HepG2 (cell line): ENCODE measurements at regions not wholly inside any gene's neighbourhood (a gene's known extent, or its start where the extent isn't known, plus 50 kb on each side); places are given as distances from the start of the nearest gene placed in this dataset.

Experiments used
- CBX1 ChIP-seq: IDR thresholded peaks from one replicate; pipeline ENCODE4 v1.6.1; 2016; ENCODE audit warnings: antibody characterized with exemption, low read depth
- NR2F1 ChIP-seq, 2 experiments: fragments of 450-650 bp in 1 of 2; formaldehyde crosslinking in 1 of 2; IDR thresholded peaks; 2 replicates each; pipeline versions ENCODE4 v1.5.0 to v1.6.1; 2016 to 2020; ENCODE audit warnings: mild to moderate bottlenecking in 1 of 2, missing compliant biosample characterization in 1 of 2, missing genetic modification reagents in 1 of 2, moderate library complexity in 1 of 2
- POLR2A ChIP-seq, 2 experiments: IDR thresholded peaks; 2 replicates each; pipeline ENCODE4 v1.6.1; 2011; ENCODE audit warnings: low read depth in 2 of 2, low read length in 2 of 2, mild to moderate bottlenecking in 1 of 2, moderate library complexity in 1 of 2; ENCODE audit not compliant: insufficient read depth in 1 of 2
- RCOR2 ChIP-seq: IDR thresholded peaks from 2 replicates; pipeline ENCODE4 v1.6.1; 2016; ENCODE audit warnings: missing biosample characterization, missing genetic modification reagents
- RFX5 ChIP-seq: IDR thresholded peaks from 2 replicates; pipeline ENCODE4 v1.6.1; 2011; ENCODE audit warnings: low read depth, low read length, improper control_type of control experiment
- ZBTB37 ChIP-seq: sonication (generic); formaldehyde crosslinking; IDR thresholded peaks from 2 replicates; pipeline ENCODE4 v1.4.0; 2020; ENCODE audit warnings: mild to moderate bottlenecking, missing genetic modification reagents
- ZNF101 ChIP-seq: sonication (generic); formaldehyde crosslinking; IDR thresholded peaks from 2 replicates; pipeline ENCODE4 v1.4.0; 2020; ENCODE audit warnings: mild to moderate bottlenecking, low read depth, missing genetic modification reagents, borderline replicate concordance
- ZNF276 ChIP-seq: sonication (generic); formaldehyde crosslinking; IDR thresholded peaks from 2 replicates; pipeline ENCODE4 v1.4.0; 2020; ENCODE audit warnings: mild to moderate bottlenecking, low read depth, missing genetic modification reagents
- ZNF30 ChIP-seq: sonication (generic); formaldehyde crosslinking; IDR thresholded peaks from 2 replicates; pipeline ENCODE4 v1.5.0; 2020; ENCODE audit warnings: mild to moderate bottlenecking, missing genetic modification reagents
- ZNF674 ChIP-seq: sonication (generic); formaldehyde crosslinking; IDR thresholded peaks from 2 replicates; pipeline ENCODE4 v1.5.0; 2020; ENCODE audit warnings: low read depth, mild to moderate bottlenecking, missing genetic modification reagents
- ZNF776 ChIP-seq: sonication (generic); formaldehyde crosslinking; IDR thresholded peaks from 2 replicates; pipeline ENCODE4 v1.4.0; 2020; ENCODE audit warnings: mild to moderate bottlenecking, missing genetic modification reagents
- TF ChIP-seq, protein P1 (sequence below): sonication (generic); formaldehyde crosslinking; IDR thresholded peaks from 2 replicates; pipeline ENCODE4 v1.4.0; 2020; ENCODE audit warnings: missing genetic modification reagents

DNA sequence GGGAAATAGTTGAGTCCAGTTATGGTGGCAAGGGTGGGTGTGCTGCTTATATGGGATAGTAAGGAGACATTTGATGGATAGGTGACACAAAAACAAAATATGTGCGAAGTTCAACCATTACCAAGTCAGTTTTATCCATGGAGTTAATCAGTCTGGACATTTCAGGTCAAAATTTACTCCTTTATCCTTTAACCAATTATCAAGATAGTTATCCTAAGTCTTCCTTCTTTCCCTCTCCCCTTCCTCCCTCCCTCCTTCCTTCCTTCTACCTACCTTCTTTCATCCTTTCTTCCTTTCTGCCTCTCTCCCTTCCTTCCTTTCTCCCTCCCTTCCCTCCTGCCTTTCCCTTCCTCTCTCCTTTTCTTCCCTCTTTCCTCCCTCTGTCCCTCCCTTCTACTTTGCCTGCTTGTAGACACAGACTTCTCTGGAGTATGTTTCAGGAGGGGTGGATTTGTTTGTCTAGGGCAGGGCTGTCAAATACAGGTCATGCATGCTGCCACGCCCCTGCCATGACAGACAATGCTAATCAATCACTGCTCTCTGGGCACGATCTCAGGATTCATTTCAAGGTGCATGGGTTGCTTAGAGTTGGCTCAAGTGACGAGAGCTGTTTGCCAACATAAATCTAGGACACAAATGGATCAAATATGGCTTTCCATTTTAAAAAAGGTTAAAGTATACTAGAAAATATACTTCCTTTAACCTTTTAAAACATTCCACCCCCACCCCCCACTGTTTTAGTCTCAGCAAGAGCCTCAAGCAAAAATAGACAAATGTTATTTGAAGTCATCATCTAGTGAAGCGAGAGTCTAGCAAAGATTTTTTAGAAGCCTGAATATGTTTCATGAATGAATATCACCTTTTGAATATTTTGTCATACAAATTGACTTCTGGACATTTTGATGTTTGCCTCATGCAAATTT lies 281.6 kb upstream of the CITED2 start:
- TF ChIP-seq RCOR2 (CRISPR knock-in tag) = no peak
- TF ChIP-seq ZNF276 (CRISPR knock-in tag) = no peak
- no peak for TF ChIP-seq ZNF674 (CRISPR knock-in tag)
- TF ChIP-seq ZNF776 (CRISPR knock-in tag) = no peak
- no peak for TF ChIP-seq ZBTB37 (CRISPR knock-in tag)
- no peak for TF ChIP-seq CBX1
- no peak for TF ChIP-seq RFX5
- TF ChIP-seq, protein P1, sequence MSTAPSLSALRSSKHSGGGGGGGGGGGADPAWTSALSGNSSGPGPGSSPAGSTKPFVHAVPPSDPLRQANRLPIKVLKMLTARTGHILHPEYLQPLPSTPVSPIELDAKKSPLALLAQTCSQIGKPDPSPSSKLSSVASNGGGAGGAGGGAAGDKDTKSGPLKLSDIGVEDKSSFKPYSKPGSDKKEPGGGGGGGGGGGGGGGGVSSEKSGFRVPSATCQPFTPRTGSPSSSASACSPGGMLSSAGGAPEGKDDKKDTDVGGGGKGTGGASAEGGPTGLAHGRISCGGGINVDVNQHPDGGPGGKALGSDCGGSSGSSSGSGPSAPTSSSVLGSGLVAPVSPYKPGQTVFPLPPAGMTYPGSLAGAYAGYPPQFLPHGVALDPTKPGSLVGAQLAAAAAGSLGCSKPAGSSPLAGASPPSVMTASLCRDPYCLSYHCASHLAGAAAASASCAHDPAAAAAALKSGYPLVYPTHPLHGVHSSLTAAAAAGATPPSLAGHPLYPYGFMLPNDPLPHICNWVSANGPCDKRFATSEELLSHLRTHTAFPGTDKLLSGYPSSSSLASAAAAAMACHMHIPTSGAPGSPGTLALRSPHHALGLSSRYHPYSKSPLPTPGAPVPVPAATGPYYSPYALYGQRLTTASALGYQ (CRISPR knock-in tag) = no peak
- TF ChIP-seq NR2F1 (CRISPR knock-in tag; IDR thresholded peaks at IDR 0.05) = no peak
- TF ChIP-seq POLR2A (IDR thresholded peaks at IDR 0.05; ENCODE audit: insufficient read depth in 1 of 2, low read depth in 2 of 2, low read length in 2 of 2) = no peak
- no peak for TF ChIP-seq ZNF30 (CRISPR knock-in tag)
- no peak for TF ChIP-seq ZNF101 (CRISPR knock-in tag)
